ENCODE measurements at regions not wholly inside any gene's neighbourhood (a gene's known extent, or its start where the extent isn't known, plus 50 kb on each side); places are given as distances from the start of the nearest gene placed in this dataset.

- FAIRE-seq = no peak
- POLR2A ChIA-PET = no interaction called here
Observed at GRCh38 chr1:30353637-30354036, 369.7 kb downstream of the MATN1 start.

More at GRCh38 chr1:30353637-30354036, 369.7 kb downstream of the MATN1 start:
- Histone ChIP-seq H3K9ac (ENCODE audit: control insufficient read depth, insufficient read depth, low read length) (no peak overlapping the region), H3K4me2 (ENCODE audit: control insufficient read depth, insufficient read depth) (no peak overlapping the region), H3K27me3 (replicated peaks in 1 of 2; ENCODE audit: control insufficient read depth in 2 of 2, insufficient read depth in 2 of 2, low read length in 1 of 2) (no peaks in the 10 kb centered on the region; a peak in 1 of 4 replicates), H3K27ac (ENCODE audit: control insufficient read depth, insufficient read depth) (no peak overlapping the region), H2AFZ (ENCODE audit: control insufficient read depth, low read depth, low read length) (no peak overlapping the region), H3K9me3 (replicated peaks; ENCODE audit: control insufficient read depth, insufficient read depth, low read length) (no peaks in the 10 kb centered on the region), H3K4me3 (no peak overlapping the region), H3K4me1 (ENCODE audit: control insufficient read depth, insufficient read depth, low read length) (no peaks in the 10 kb centered on the region), H3K36me3 (ENCODE audit: control insufficient read depth in 2 of 2, insufficient read depth in 2 of 2, low read length in 1 of 2) (no peaks in the 10 kb centered on the region; a peak in 1 of 4 replicates), H4K20me1 (ENCODE audit: control insufficient read depth, insufficient read depth) (no peaks in the 10 kb centered on the region), H3K79me2 (ENCODE audit: control insufficient read depth, insufficient read depth, low read length) (no peaks in the 10 kb centered on the region)
- peak in 2 of 3 experiments; percentile 1 to 10; a peak in 1 of 6 replicates for TF ChIP-seq CTCF (IDR thresholded peaks at IDR 0.05 in 2 of 3, conservative IDR thresholded peaks at IDR 0.05 in 1 of 3; ENCODE audit: control insufficient read depth in 2 of 3, extremely low read depth in 1 of 3, insufficient read depth in 1 of 3, low read depth in 3 of 3, low read length in 3 of 3)
- TF ChIP-seq RAD21 (IDR thresholded peaks at IDR 0.05; ENCODE audit: insufficient read depth, low read depth, low read length) = 0 out of 2 replicates have a peak, but pooled peaks have one; percentile 8
- no peak for TF ChIP-seq SREBF1 (IDR thresholded peaks at IDR 0.05; ENCODE audit: low read length)
- intact Hi-C loops (cut with micrococcal nuclease; ENCODE audit: unreplicated experiment) (no loop called here), in situ Hi-C loops (cut with MboI) (no loop called here)
- BruUV-seq (replicated peaks) = no TSS peak
- ChIA-PET CTCF (interaction anchor here (1.5 kb wide), 1 partner anchor 27 kb away, joined by 7 read pairs; no protein-coding TSS in a partner anchor), RAD21 (ENCODE audit: unreplicated experiment) (interaction anchor here (1.0 kb wide), 1 partner anchor 27 kb away, joined by 3 read pairs; no protein-coding TSS in a partner anchor), SMC1A (ENCODE audit: uncharacterized antibody, unreplicated experiment) (interaction anchor here (1.6 kb wide), 1 partner anchor 11 kb away, joined by 3 read pairs; no protein-coding TSS in a partner anchor)
- ATAC-seq (no peak), DNase-seq (ENCODE audit: low read depth, low spot score) (no peak)
